Gastroesophageal sphincter (tissue), 4 donors: ENCODE measurements at regions not wholly inside any gene's neighbourhood (a gene's known extent, or its start where the extent isn't known, plus 50 kb on each side); places are given as distances from the start of the nearest gene placed in this dataset.

Source experiments
- ATAC-seq: fragments of 150-250 bp; one replicate; pipeline ENCODE4 v1.9.1; 2016; ENCODE audit warnings: mild to moderate bottlenecking, moderate library complexity
- H3K27ac ChIP-seq, 4 donors: fragments of 200-600 bp; sonication (generic) in 3 of 4; 1 replicate in 3 of 4; 2 replicates in 1 of 4; pipeline ENCODE4 v1.5.1; 2016 to 2019
- H3K27me3 ChIP-seq: fragments of 200-600 bp; sonication (generic); one replicate; pipeline ENCODE4 v1.5.1; 2019
- H3K36me3 ChIP-seq, 2 donors: fragments of 200-600 bp; sonication (generic); one replicate each; pipeline ENCODE4 v1.5.1; 2019; ENCODE audit warnings: control low read depth in 1 of 2
- H3K4me1 ChIP-seq, 3 donors: fragments of 200-600 bp; sonication (generic); 1 replicate in 2 of 3; 2 replicates in 1 of 3; pipeline ENCODE4 v1.5.1; 2016 to 2019; ENCODE audit warnings: control low read depth in 2 of 3
- H3K4me3 ChIP-seq, 2 donors: fragments of 200-600 bp; sonication (generic); one replicate each; pipeline ENCODE4 v1.5.1; 2019; ENCODE audit warnings: mild to moderate bottlenecking in 1 of 2, moderate library complexity in 1 of 2
- H3K9me3 ChIP-seq, 3 donors: fragments of 200-600 bp; sonication (generic); one replicate each; pipeline ENCODE4 v1.5.1; 2017 to 2019; ENCODE audit warnings: control low read depth in 2 of 3
- EP300 ChIP-seq: sonication (generic); formaldehyde crosslinking; IDR thresholded peaks from one replicate; pipeline ENCODE4 v1.6.1; 2017; ENCODE audit warnings: antibody characterized with exemption, mild to moderate bottlenecking
- POLR2A ChIP-seq, 2 donors: fragments of 450-650 bp; IDR thresholded peaks; one replicate each; pipeline ENCODE4 v1.6.1; 2017; ENCODE audit warnings: antibody characterized with exemption in 2 of 2, mild to moderate bottlenecking in 2 of 2, moderate library complexity in 1 of 2
- POLR2AphosphoS5 ChIP-seq: sonication (generic); formaldehyde crosslinking; IDR thresholded peaks from one replicate; pipeline ENCODE4 v1.6.1; 2017; ENCODE audit warnings: antibody characterized with exemption
- WGBS, 2 donors: methylation state at CpG; one replicate each; pipeline ENCODE4 v1.1.5; 2018; ENCODE audit warnings: low coverage in 1 of 2; 5-methylcytosine and 5-hydroxymethylcytosine counted together
- TF ChIP-seq, protein P1 (sequence below), 4 experiments: fragments of 200-600 bp in 2 of 4; fragments of 450-650 bp in 2 of 4; sonication (generic) in 1 of 4; IDR thresholded peaks; one replicate each; pipeline ENCODE4 v1.5.1; 2017 to 2019; ENCODE audit warnings: antibody characterized with exemption in 4 of 4, mild to moderate bottlenecking in 2 of 4, moderate library complexity in 2 of 4

DNA sequence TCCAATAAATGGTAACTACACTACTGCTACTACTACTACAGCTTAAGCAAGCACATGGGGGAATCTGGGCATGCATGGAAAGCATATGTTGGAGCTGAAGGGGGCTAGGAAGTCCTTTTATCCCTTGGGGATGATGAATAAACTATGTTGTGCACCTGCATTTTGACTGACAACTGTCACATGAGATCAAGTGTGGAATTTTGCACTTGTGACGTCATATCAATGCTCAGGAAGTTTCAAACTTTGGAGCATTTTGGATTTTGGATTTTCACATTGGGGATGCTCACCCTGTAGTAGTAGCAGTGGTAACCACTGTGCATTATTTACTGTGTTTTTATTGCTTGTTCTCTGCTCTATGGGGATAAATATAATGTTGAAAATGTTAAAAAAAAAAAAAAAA is 100.5 kb upstream of the SMAD1 start:
- no peaks in the 10 kb centered on the region for H3K27me3 ChIP-seq

DNA sequence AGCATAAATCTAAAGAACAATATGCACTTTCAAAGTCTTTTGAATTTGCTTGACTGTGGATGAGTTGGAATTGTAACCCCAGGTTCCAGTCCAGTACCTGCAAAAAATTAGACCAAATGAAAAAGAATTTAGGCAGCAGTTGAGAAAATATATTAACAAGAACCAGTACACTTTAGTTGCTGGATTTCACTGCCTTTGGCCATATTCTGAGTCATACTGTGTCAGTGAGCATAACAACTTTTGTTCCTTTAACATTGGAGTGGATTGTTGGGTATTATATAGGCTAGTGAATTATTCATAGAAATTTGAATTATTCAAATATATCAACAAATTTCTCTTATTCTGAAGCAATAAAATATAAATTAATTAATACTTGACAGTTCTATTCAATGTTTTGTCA is 101.5 kb upstream of the SMAD1 start:
- no peak overlapping the region for H3K27ac ChIP-seq
- H3K4me3 ChIP-seq: no peak overlapping the region
- H3K4me1 ChIP-seq: no peaks in the 10 kb centered on the region
- TF ChIP-seq EP300 (no peak), POLR2A (IDR thresholded peaks at IDR 0.05) (no peak), POLR2AphosphoS5 (no peak)
- TF ChIP-seq, protein P1, sequence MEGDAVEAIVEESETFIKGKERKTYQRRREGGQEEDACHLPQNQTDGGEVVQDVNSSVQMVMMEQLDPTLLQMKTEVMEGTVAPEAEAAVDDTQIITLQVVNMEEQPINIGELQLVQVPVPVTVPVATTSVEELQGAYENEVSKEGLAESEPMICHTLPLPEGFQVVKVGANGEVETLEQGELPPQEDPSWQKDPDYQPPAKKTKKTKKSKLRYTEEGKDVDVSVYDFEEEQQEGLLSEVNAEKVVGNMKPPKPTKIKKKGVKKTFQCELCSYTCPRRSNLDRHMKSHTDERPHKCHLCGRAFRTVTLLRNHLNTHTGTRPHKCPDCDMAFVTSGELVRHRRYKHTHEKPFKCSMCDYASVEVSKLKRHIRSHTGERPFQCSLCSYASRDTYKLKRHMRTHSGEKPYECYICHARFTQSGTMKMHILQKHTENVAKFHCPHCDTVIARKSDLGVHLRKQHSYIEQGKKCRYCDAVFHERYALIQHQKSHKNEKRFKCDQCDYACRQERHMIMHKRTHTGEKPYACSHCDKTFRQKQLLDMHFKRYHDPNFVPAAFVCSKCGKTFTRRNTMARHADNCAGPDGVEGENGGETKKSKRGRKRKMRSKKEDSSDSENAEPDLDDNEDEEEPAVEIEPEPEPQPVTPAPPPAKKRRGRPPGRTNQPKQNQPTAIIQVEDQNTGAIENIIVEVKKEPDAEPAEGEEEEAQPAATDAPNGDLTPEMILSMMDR (IDR thresholded peaks at IDR 0.05): no peak
- H3K9me3 ChIP-seq: peaks cover 0 to 4% (median 0%) of the 10 kb centered on the region in 3 donors
- no peaks in the 10 kb centered on the region for H3K36me3 ChIP-seq
- H3K27me3 ChIP-seq: no peaks in the 10 kb centered on the region
- no peak for ATAC-seq

More for the DNA sequence above, 100.5 kb upstream of the SMAD1 start:
- ATAC-seq: no peak
- Histone ChIP-seq H3K9me3 (peaks cover 0 to 4% (median 0%) of the 10 kb centered on the region in 3 donors), H3K27ac (no peak overlapping the region), H3K4me1 (no peaks in the 10 kb centered on the region), H3K4me3 (no peak overlapping the region), H3K36me3 (no peaks in the 10 kb centered on the region)
- 80 to 86% methylated on average over 1 of the region's 1 CpG for WGBS, 2 donors
- TF ChIP-seq POLR2A (IDR thresholded peaks at IDR 0.05): no peak
- TF ChIP-seq, protein P1 (IDR thresholded peaks at IDR 0.05): no peak
- no peak for TF ChIP-seq EP300
- no peak for TF ChIP-seq POLR2AphosphoS5

DNA sequence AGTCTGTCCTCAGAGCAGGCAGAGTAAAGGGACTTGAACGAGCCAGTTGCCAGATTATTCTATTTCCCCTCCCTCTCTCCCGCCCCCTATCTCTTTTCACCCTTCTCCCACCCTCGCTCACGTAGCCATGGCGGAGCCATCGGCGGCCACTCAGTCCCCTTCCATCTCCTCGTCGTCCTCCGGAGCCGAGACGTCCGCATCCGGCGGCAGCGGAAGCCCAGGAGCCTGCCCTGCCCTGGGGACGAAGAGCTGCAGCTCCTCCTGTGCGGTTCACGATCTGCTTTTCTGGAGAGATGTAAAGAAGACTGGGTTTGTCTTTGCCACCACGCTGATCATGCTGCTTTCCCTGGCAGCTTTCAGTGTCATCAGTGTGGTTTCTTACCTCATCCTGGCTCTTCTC is 106.2 kb upstream of the SMAD1 start:
- H3K36me3 ChIP-seq: no peaks in the 10 kb centered on the region
- ATAC-seq: no peak
- H3K27ac ChIP-seq: no peak overlapping the region
- H3K9me3 ChIP-seq: no peaks in the 10 kb centered on the region
- no peaks in the 10 kb centered on the region for H3K27me3 ChIP-seq
- WGBS, 2 donors: 91 to 98% methylated on average over 5 to 12 of the region's 20 CpGs
- TF ChIP-seq, protein P1 (IDR thresholded peaks at IDR 0.05): no peak
- TF ChIP-seq EP300: no peak
- no peak for TF ChIP-seq POLR2AphosphoS5
- no peak for TF ChIP-seq POLR2A (IDR thresholded peaks at IDR 0.05)
- no peak overlapping the region for H3K4me3 ChIP-seq
- no peaks in the 10 kb centered on the region for H3K4me1 ChIP-seq

DNA sequence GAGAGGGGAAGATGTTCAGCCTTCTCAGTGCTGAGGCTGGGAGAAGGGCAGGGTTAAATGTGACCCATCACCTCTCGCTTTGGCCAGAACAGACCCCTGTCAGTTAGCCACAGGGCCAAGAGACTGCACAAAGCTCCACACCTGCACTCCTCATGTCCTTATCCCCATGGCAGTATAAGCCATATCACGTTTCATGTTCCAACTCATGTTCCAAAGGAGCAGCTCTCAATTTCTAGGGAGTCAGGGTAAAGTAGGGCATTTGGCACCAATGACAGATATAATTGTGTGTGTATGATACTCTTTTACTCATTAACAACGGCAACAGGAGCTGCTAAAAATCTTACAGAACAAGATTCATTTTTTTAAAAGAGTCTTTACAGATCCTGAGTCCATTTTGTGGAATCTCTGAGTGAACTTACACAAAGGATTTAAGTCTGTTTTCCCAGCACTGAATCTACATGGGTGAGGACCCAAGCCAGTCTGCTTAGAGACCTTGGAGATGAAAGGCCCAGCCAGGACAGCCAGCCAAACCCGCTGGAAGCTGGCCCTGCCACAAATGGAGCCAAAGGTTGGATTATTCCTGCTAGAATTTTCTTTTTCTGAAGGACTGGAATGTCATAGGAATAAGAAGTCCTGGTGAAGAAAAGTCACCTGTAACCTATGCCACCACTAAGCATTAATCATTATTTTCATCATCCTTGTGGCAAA is 129.1 kb upstream of the SMAD1 start:
- H3K4me3 ChIP-seq: no peak overlapping the region
- 75 to 87% methylated on average over 3 of the region's 4 CpGs for WGBS, 2 donors
- ATAC-seq: no peak
- no peaks in the 10 kb centered on the region for H3K4me1 ChIP-seq
- no peaks in the 10 kb centered on the region for H3K27me3 ChIP-seq
- no peaks in the 10 kb centered on the region for H3K9me3 ChIP-seq
- TF ChIP-seq POLR2A (IDR thresholded peaks at IDR 0.05) (no peak), POLR2AphosphoS5 (no peak), EP300 (no peak)
- TF ChIP-seq, protein P1 (IDR thresholded peaks at IDR 0.05): no peak
- H3K36me3 ChIP-seq: no peaks in the 10 kb centered on the region
- no peak overlapping the region for H3K27ac ChIP-seq

DNA sequence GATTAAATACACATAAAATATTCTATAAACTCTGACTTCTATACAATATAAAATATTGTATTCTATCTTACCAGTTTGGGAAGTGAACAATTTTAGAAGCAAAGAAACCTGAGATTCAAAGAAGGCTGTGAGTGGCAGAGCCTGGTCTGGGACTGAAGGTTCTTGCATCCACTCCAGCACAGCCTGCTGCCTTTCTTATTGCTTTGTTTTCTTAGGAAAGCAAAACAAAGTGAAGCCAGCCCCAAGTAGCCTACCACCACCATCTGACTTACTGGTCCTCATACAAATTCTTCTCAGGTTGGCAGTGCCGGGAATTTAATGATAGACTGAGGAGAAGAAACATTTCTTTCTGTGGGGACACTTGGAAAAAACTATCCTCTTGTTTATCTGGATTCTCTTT is 129.7 kb upstream of the SMAD1 start:
- TF ChIP-seq POLR2AphosphoS5 (no peak), POLR2A (IDR thresholded peaks at IDR 0.05) (no peak), EP300 (no peak)
- TF ChIP-seq, protein P1 (IDR thresholded peaks at IDR 0.05): no peak
- no peak overlapping the region for H3K27ac ChIP-seq
- H3K4me1 ChIP-seq: no peaks in the 10 kb centered on the region
- no peaks in the 10 kb centered on the region for H3K9me3 ChIP-seq
- H3K4me3 ChIP-seq: no peak overlapping the region
- whole genome bisulfite sequencing, 2 donors: 100% methylated on average over 1 of the region's 1 CpG
- no peaks in the 10 kb centered on the region for H3K36me3 ChIP-seq
- H3K27me3 ChIP-seq: no peaks in the 10 kb centered on the region
- no peak for ATAC-seq
